UCSD-AML1 (cell line): ENCODE measurements at regions not wholly inside any gene's neighbourhood (a gene's known extent, or its start where the extent isn't known, plus 50 kb on each side); places are given as distances from the start of the nearest gene placed in this dataset.
A peak's percentile ranks its signal among the peaks of the same experiment; 100 is the strongest.

Source experiments
- DNase-seq: peaks from one replicate; lab custom pipeline; 2025; ENCODE audit not compliant: unreplicated experiment; lab: John Stamatoyannopoulos, UW

DNA sequence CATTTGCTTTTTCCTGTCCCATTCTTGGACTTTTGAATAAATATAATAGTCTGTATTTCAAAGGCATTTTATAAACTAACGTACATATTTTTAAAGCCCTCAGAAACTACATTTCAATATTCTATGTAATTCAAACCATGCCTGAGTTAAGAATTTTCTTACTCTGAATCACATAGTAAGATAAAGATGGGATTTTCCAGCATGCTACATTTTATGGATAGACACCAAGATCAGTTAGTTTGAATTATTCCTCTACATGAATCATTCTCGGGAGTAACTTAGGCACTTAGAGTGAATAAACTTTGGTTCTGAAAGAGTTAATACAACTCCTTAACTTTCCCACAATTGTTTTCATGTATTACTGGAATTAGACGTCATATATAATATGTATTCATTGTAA is 713.3 kb upstream of the CBLB start:
- no peak for DNase-seq

DNA sequence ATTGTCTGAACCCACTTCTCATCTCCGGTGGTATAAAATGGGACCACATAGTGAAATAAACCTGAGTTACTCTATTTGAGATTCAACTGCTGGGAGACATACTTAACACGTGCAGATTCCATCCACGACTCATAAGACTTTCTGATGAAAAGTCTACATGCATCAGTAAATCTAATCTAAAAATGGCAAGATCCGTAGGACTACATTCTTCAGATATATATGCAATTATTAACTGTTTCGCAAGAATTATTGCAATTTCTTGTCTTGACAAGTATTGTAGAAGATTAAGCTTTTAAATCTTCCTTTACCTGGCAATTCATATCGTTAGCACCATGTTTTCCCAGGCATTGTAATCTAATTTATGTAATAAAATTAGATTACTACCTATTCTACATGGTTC is 718.7 kb upstream of the CBLB start:
- no peak for DNase-seq

DNA sequence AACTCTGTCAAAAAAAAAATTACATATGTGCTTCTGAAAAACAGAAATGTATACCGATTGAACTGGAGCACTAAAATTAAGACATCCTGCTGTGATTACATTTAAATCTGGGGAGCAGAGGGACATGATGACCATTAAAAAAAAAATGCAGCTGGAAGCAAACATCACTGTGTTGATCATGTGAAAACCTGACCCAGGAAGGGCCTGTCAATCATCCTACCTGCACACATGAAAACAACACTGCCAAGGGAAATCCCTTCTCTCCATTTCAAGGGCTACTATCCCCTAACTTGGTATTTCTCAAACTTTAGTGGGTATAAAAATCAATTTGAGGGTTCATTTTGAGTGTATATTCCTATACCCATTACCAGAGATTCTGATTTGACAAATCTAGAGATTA is 719.9 kb upstream of the CBLB start:
- no peak for DNase-seq

DNA sequence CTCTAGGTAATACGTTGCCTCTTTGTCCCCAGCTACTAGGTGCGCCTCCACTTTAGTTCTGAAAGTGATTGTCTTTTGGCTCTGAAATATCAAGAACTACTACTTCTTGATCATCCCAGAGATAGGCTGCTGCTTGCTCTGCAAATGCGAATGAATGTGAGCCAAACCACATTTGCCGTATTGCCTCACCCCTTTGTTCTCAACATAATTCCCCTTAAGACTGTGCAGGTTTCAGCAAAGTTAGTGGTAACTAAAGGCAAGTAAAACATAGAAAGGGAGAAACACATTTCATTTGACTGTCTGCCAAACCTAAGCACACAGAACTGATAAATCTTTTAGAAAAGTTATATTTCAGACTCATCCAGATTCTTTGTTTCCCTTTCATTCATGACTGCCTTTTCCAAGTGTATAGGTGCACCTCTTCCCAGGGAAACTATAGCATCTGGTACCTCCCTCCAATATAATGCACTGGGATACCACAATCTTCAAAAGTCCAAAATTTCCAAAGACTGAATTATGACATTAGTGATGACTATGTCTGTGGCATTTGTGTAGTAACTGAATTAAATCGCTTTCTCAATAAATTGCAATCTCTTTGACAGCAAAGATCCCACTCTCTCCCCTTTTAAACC is 720.6 kb upstream of the CBLB start:
- DNase-seq: no peak

DNA sequence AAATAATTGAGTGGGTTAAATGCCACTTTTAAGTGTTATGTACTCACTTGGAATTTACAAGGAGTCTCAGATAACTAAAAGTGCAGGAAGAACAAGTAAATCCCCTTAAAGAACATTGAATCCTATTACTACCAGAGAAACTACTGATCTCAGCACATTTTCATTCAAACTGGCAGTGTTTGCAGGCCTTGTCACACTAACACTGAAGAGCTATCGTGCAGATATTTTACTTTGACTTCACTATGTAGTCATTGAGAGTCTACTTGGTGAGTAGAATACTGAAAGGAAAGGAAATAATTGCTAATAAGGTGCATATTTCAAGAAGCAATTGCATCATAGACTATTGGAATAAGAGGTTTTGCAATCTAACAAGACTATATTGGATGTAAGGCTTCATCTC is 721.4 kb upstream of the CBLB start:
- no peak for DNase-seq

DNA sequence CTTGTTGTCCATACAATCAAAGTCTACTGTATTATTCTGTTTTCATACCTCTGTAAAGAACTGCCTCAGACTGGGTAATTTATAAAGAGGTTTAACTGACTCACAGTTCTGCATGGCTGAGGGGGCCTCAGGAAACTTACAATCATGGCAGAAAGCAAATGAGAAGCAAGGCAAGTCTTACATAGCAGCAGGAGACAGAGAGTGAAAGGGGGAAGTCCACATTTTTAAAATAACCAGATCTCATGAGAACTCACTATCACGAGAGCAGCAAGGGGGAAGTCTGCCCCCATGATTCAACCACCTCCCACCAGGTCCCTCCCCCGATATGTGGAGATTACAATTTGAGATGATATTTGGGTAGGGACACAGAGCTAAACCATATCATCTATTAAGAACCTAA is 724.6 kb upstream of the CBLB start:
- no peak for DNase-seq

DNA sequence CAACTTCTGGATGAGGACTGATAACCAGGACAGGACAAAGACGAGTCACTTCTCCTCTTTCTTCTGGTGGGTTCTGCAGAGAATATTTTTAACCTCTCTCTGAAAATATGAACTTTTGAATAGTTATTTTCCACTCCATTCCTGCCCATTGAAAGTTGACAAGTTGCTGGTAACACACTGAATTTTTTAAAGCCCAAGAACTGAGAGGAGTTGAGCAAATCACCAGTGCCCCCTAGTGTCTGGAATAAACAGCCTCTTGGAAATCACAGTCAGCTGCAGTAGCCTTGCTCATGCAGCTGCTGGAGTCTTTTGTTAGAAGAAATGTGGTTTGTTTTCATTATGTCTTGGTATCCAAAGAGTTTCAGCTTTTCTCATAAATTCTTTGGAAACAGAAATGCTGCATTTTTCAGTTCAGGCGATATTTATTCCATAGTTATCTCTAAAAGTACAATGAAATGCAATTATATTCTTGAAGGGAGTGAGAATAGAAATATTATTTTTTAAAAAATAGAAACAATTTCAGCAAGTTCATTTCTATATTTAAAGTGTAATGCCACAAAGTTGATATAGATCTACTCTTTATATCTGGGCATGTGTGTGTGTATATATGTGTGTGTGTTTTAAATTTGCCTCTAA is 741.0 kb upstream of the CBLB start:
- DNase-seq: peak; percentile 15

DNA sequence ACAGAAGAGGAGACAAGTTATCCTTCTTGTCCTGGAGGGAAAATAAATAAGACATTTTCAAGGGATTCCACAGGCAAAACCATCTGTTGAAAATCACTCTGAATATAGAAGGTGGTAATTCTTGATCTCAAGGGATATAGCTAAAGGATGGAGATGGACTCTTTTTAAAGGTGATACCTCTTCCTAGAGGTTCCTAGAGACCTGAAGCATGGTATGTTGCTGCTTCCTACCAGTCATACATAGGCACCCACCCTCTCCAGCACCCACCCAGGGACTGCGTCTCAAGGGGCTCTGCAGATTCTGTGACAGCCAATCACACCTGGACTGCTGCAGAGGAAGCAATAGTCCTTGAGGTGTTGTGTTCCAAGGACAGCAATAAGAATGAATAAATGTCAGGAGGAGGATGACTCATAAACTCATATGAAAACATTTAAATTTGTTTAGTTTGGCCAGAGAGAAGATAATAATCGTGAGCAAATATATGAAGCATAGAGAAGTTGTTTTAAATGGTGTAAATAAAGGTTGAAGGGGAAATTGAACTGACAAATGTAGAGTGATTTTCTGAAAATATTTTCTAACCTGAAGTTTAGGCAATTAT is 741.6 kb upstream of the CBLB start:
- DNase-seq: no peak

DNA sequence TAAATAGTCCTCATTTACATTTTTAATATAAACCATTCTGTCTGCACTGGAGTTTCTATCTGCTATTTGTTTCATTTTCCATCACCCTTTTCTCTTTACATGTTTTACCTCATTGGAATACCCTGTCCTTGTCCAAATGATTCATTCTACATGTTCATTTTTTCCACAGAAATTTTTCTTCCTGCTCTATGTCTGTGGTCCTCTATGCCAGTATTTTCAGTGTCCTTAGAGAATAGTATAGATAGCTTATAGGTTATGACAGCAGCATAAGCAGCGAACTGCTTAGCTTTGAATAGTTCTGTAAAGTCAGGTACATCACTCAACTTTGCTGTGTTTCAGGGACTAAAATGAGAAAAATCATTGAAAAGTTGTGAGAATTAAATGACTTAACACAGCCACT is 742.3 kb upstream of the CBLB start:
- DNase-seq: no peak

DNA sequence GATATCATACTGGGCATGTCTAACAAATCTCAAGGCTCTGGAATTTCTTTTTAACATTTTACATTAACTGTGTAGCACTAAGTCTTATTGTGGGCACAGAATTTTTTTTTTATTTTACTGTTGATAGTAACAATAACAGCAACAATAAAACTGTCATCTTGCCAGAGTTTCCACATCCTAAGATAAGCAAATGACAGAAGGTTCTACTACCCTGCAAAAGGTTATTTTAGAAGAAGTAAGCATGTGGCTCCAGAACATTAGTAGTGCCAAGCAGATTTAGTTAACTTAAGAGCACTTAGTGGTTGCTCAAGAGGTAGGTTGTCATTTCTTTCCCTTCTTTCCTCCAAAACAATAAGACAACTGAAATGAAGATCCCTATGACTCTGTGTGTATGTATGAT is 743.0 kb upstream of the CBLB start:
- no peak for DNase-seq

DNA sequence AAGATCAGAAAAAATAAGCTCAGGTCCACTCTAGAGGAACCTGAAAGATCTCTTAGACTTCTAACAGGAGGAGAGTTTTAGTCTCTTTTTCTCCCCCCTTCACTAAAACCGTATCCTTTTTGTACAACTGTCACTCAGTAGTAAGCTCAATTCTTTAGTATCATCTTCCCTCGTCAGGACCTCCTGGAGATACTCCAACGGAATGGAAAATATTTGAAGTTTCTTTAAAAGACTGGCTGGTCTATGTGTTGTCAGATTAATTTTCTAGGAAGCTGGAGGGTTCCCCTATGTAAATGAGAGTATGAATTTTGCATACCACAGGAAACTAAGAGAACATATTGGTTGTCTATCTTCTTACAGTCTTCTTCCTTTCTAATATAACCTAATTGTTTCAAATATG is 747.7 kb upstream of the CBLB start:
- DNase-seq: no peak

DNA sequence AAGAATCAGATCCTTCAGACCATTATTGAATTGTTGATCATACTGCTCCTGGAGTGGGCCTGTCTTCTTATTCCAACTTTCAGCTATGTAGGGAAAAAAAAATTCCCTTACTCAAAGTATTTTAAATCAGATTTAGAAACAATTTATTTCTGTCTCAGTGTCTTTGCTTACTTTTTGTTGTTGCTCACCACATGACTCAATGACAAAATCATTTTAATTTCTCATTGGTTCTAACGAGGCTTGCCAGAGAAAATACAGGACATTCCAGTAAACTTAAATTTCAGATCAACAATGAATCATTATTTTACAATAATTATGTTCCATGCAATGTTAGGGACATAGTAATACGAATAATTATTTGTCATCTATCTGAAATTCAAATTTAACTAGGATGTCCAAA is 748.5 kb upstream of the CBLB start:
- DNase-seq: no peak

DNA sequence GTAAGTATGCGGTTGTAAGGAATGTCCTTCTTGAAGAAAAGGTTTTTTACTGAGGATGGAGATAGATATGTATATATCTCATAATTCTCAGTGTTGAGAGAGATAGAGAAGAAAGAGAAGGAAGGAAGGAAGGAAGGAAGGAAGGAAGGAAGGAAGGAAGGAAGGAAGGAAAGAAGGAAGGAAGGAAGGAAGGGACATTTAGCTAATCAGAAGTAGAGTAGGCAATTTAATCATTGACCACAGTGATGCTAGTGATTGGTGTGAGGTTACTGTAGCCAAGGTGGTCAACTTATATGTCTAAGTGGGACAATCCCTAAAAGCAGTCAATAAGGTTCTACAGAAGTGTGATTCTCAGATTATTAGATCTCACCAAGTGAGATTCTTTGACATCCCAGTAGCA is 751.8 kb upstream of the CBLB start:
- no peak for DNase-seq

DNA sequence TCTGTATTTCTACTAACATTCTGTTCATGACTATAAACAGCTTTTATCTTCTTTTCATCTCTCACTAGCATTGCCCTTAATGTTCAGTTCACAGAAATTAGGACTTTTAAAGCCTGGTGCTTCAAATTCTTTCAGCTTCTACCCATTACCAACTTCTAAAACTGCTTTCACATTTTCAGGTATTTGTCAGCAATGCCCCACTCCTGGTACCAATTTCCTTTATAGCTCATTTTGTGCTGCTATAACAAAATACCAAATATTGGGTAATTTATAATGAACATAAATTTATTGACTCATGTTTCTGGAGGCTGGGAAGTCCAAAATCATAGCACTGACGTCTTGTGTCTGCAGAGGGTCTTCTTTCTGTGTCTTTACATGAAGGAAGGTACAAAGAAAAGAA is 753.1 kb upstream of the CCDC54 start:
- DNase-seq: no peak

DNA sequence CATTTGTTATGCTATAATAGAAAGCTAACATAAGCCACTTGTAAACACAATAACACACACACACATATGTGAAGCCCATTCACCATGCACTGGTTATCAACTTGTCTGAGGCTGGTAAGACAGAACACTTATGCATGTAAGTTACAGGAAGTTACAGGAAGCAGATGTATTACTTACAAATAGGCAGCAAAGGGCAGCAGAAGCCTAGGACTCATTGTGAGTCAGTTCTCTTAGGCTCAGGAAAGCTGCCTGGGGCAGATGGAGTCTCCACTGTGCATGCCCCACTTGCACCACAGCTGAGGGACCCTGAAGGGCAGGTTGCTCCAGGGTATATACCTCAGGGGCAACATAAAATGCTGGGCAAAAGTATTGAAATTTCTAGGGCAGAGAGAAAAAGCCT is 748.8 kb upstream of the CCDC54 start:
- DNase-seq: peak; percentile 15

DNA sequence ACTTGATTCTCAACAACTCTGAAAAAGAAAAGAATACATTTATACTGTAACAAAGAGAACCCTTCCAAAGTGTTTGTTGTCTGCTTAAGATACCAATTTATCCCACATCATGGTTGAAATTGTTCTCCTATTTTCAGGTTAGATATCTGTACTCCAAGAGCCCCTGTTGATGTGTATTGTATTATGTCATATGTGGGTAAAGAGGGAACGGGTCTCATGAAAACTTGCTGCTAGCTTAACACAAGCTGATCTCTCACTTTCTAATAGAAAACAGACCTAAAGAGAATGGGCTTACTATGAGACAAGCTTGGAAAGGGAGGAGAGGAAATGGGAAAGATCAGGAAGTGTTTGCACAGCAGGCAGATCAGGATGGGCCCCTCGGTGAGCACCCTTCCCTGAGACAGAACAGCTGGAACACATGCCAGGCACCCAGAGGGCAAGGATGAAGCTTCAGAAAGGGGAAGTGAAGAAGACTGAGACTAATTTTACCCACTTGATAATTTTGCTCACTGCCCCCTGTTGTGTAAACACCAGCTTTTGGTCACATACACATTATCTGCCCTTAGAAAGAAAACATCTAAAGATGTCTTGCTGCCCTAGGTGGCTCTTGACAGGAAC is 747.9 kb upstream of the CCDC54 start:
- DNase-seq: no peak

DNA sequence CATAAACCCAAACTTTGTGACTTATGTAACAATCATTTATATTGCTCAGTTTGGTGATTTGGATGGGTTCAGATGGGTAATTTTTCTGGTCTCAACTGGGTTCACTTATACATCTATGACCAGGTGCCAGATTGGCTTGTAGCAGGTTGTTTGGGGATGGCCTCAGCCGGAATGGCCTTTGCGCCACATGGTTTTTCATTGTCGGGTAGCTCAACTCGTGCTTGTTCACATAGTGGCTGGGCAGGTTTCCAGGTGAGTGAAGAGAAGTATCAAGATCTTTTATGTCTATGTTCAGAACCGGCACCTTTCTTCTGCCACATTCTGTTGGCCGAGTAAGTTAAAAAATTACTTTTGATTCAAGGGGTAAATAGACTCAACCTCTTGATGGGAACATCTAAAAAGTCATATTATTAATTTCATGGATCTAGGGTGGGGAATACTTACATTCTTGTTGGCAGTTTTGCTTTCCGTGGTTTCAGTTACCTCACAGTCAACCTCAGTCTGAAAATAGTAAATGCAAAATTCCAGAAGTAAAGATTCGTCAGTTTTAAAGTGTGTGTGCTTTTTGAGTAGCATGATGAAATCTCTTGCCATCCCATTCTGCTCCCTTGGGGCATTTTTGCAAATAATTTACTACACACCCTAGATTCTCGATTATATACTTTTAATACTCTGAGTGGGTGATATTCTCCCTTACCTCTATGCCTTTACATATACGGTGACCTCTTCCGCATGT is 745.7 kb upstream of the CCDC54 start:
- DNase-seq: no peak

DNA sequence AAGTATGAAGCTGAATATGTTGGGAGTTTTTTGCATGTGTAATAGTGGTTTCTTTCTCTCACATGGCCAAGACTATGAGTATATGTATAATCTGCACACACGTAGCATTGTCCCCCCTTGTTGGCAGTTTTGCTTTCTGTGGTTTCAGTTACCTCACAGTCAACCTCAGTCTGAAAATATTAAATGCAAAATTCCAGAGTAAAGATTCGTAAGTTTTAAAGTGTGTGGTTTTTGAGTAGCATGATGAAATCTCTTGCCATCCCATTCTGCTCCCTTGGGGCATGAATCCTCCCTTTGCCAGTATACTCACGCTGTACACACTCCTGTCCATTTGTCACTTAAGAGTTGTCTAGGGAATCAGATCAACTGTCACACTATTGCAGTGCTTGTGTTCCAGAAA is 742.0 kb upstream of the CCDC54 start:
- DNase-seq: no peak

DNA sequence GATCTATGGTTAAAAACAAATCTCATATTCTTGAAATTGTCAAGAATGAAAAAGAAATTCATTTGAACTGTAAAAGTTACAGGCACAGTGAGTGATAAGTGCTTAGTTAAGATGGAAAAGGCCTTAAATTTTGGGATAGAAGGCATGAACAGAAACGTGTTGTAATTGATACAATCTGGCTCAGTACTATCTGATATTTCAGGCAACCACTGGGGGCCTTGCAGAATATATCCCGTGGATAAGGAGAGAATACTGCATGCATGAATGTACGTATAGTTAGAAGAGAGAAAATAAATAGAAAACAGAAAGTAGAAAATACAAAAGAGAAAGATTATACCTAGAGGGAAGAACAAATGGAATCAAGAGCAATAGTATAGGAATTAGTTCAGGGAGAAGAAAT is 741.4 kb upstream of the CCDC54 start:
- DNase-seq: no peak

DNA sequence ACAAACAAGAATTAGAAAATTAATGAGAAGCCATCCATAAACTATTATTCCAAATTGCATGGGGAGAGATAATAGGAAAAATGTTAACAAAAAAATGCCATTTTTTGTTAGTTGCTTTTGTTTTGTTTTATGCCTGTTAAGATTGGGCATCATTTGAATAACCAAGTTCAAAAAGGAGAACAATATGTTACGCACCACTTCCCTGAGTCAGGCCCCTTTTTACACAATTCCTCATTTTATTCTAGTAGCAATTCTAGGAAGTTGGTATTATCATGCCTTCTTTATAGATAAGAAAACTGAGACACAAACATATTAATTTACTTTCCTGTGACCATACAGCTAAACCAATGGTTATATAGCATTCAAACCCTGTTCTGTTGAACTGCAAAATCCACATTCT is 736.9 kb upstream of the CCDC54 start:
- no peak for DNase-seq

DNA sequence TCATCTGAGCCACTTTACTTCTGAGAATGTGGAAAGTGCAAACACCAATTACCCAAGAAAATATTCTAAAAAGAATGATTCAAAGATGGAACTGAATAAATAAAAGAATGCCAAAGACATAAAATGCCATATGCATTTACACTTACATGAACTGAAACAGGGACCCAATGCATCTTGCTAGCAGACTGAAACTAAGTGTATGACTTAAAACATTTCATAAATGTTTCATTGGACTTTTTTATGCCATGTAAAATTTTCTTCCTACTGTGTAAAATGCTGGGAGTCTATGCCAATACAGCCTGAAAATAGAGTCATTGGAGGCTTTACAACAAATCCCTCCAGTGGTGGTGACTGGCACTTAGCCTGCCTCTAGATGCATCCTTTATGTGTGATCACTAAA is 735.1 kb upstream of the CCDC54 start:
- DNase-seq: no peak

DNA sequence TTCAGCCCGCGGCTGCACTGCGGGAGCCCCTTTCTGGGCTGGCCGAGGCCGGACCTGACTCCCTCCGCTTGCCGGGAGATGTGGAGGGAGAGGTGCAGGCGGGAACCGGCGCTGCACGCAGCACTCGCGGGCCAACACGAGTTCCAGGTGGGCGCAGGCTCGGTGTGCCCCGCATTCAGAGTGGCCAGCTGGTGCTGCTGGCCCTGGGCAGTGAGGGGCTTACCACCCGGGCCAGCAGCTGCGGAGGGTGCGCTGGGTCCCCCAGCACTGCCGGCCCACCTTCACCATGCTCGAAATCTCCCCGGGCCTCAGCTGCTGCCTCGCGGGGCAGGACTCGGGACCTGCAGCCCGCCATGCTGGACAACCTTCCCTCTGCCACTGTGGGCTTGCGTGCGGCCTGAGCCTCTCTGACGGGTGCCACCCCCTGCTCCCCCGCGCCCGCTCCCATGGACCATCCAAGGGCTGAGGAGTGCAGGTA is 733.5 kb upstream of the CCDC54 start:
- no peak for DNase-seq
